GM12878 (cell line): ENCODE measurements at regions not wholly inside any gene's neighbourhood (a gene's known extent, or its start where the extent isn't known, plus 50 kb on each side); places are given as distances from the start of the nearest gene placed in this dataset.

ENCODE experiments used
- ATAC-seq: fragments of 200-7000 bp; cut with Tn5 transposase; 3 replicates; pipeline ENCODE4 v1.9.1; 2020; ENCODE audit warnings: mild to moderate bottlenecking, moderate library complexity
- BruUV-seq: library from RNA; stranded (reverse); fragments of 400-500 nt; replicated peaks from 2 replicates; lab custom pipeline; 2021; lab: Mats Ljungman, UMichigan
- CTCF ChIA-PET: fragments of 300-600 bp; sonication (Branson Sonifier 250); formaldehyde crosslinking; extraction: SDS; loops from one replicate; lab custom pipeline; 2021; ENCODE audit warnings: inconsistent platforms; lab: Yijun Ruan, JAX
- POLR2A ChIA-PET: fragments of 350-600 bp; formaldehyde crosslinking; extraction: SDS; loops from one replicate; lab custom pipeline; 2021; ENCODE audit warnings: inconsistent platforms; lab: Charles Lee
- RAD21 ChIA-PET: fragments of 300-600 bp; sonication (Branson Sonifier 250); formaldehyde crosslinking; loops from one replicate; lab custom pipeline; 2023; ENCODE audit warnings: antibody characterized with exemption; ENCODE audit not compliant: unreplicated experiment; lab: Charles Lee
- SMC1A ChIA-PET: fragments of 300-600 bp; sonication (Branson Sonifier 250); formaldehyde crosslinking; loops from one replicate; lab custom pipeline; 2023; ENCODE audit not compliant: unreplicated experiment, uncharacterized antibody; lab: Charles Lee
- DNase-seq: peaks from one replicate; pipeline ENCODE4 v3.0.0-alpha.2; 2011; ENCODE audit warnings: low read depth, low spot score
- FAIRE-seq: peaks from 3 replicates; lab custom pipeline; 2011; peaks lifted over from hg19 to GRCh38; lab: Jason Lieb, UNC
- H2AFZ ChIP-seq: 2 replicates; pipeline ENCODE4 v1.6.0; 2011; ENCODE audit warnings: low read depth, low read length, control low read depth; ENCODE audit not compliant: control insufficient read depth
- H3K27ac ChIP-seq: 2 replicates; pipeline ENCODE4 v1.5.1; 2011; ENCODE audit warnings: control low read depth; ENCODE audit not compliant: control insufficient read depth, insufficient read depth
- H3K27me3 ChIP-seq, 2 experiments: replicated peaks in 1 of 2; 2 replicates each; pipeline versions ENCODE4 v1.6.0 to v1.6.1; 2011; ENCODE audit warnings: low read length in 1 of 2; ENCODE audit not compliant: control insufficient read depth in 2 of 2, insufficient read depth in 2 of 2
- H3K36me3 ChIP-seq, 2 experiments: 2 replicates each; pipeline ENCODE4 v1.5.1; 2011; ENCODE audit warnings: low read length in 1 of 2; ENCODE audit not compliant: control insufficient read depth in 2 of 2, insufficient read depth in 2 of 2
- H3K4me1 ChIP-seq: 2 replicates; pipeline ENCODE4 v1.6.1; 2011; ENCODE audit warnings: mild to moderate bottlenecking, low read length, moderate library complexity, mixed read lengths; ENCODE audit not compliant: control insufficient read depth, insufficient read depth
- H3K4me2 ChIP-seq: 2 replicates; pipeline ENCODE4 v1.6.0; 2011; ENCODE audit warnings: control low read depth; ENCODE audit not compliant: control insufficient read depth, insufficient read depth
- H3K4me3 ChIP-seq: fragments of 200-600 bp; sonication (generic); 2 replicates; pipeline ENCODE4 v1.5.1; 2016
- H3K79me2 ChIP-seq: 2 replicates; pipeline ENCODE4 v1.6.0; 2011; ENCODE audit warnings: low read length; ENCODE audit not compliant: control insufficient read depth, insufficient read depth
- H3K9ac ChIP-seq: 2 replicates; pipeline ENCODE4 v1.8.0; 2011; ENCODE audit warnings: low read length, control low read depth, mixed read lengths; ENCODE audit not compliant: control insufficient read depth, insufficient read depth
- H3K9me3 ChIP-seq: replicated peaks from 3 replicates; pipeline ENCODE4 v1.5.1; 2011; ENCODE audit warnings: mild to moderate bottlenecking, low read length; ENCODE audit not compliant: control insufficient read depth, insufficient read depth
- H4K20me1 ChIP-seq: 2 replicates; pipeline ENCODE4 v1.6.0; 2011; ENCODE audit not compliant: control insufficient read depth, insufficient read depth
- ATF3 ChIP-seq: IDR thresholded peaks from 2 replicates; pipeline ENCODE4 v1.6.1; 2011; ENCODE audit warnings: low read depth, mild to moderate bottlenecking, low read length, moderate library complexity, borderline replicate concordance; ENCODE audit errors: extremely low read depth
- CTCF ChIP-seq, 3 experiments: IDR thresholded peaks in 2 of 3; conservative IDR thresholded peaks in 1 of 3; 2 replicates each; pipeline ENCODE4 v1.5.1; 2011; ENCODE audit warnings: low read depth in 3 of 3, low read length in 3 of 3, mild to moderate bottlenecking in 3 of 3, control low read depth in 2 of 3, moderate library complexity in 2 of 3, inconsistent platforms in 1 of 3, mixed read lengths in 1 of 3; ENCODE audit not compliant: control insufficient read depth in 2 of 3, insufficient read depth in 1 of 3; ENCODE audit errors: extremely low read depth in 1 of 3
- IRF4 ChIP-seq: IDR thresholded peaks from 2 replicates; pipeline ENCODE4 v1.6.1; 2011; ENCODE audit warnings: low read depth, low read length
- MLLT1 ChIP-seq: fragments of 450-650 bp; IDR thresholded peaks from 2 replicates; pipeline ENCODE4 v1.6.1; 2016; ENCODE audit warnings: mild to moderate bottlenecking
- MYB ChIP-seq: fragments of 150-350 bp; IDR thresholded peaks from 2 replicates; pipeline ENCODE4 v1.6.1; 2014; ENCODE audit warnings: mild to moderate bottlenecking, low read depth, low read length, borderline replicate concordance
- ZNF24 ChIP-seq: fragments of 450-650 bp; IDR thresholded peaks from 2 replicates; pipeline ENCODE4 v1.6.1; 2017; ENCODE audit warnings: antibody characterized with exemption, mild to moderate bottlenecking
- WGBS: methylation state at CpG from one replicate; pipeline ENCODE4 v1.1.6; 2016; ENCODE audit warnings: low lambda C conversion rate; ENCODE audit not compliant: insufficient replicate concordance, insufficient coverage; ENCODE audit errors: missing lambda C conversion rate; 5-methylcytosine and 5-hydroxymethylcytosine counted together
- in situ Hi-C: fragments of 300-500 bp; cut with MboI; formaldehyde crosslinking; loops from 9 replicates; pipeline ENCODE4 v1.14.3; 2018; ENCODE audit warnings: mixed read lengths
- intact Hi-C: fragments of 100-400 bp; cut with micrococcal nuclease; formaldehyde crosslinking; loops from one replicate; pipeline ENCODE4 v1.14.2; 2022; ENCODE audit not compliant: unreplicated experiment
- TF ChIP-seq, protein P1 (sequence below): fragments of 450-650 bp; formaldehyde crosslinking; IDR thresholded peaks from 2 replicates; pipeline ENCODE4 v1.5.0; 2022; ENCODE audit warnings: mild to moderate bottlenecking, missing genetic modification characterization
- TF ChIP-seq, protein P2 (sequence below): fragments of 450-650 bp; formaldehyde crosslinking; IDR thresholded peaks from 2 replicates; pipeline ENCODE4 v1.4.0; 2022; ENCODE audit warnings: mild to moderate bottlenecking, moderate library complexity

GRCh38 chr2:220533485-220533884, 906.1 kb downstream of the SLC4A3 start:
- ChIA-PET CTCF (no interaction called here), SMC1A (interaction anchor here (0.5 kb wide), 1 partner anchor 12 kb away, joined by 3 read pairs; no protein-coding TSS in a partner anchor), POLR2A (no interaction called here), RAD21 (no interaction called here)
- Histone ChIP-seq H3K4me3 (no peak overlapping the region), H3K4me1 (no peaks in the 10 kb centered on the region), H3K79me2 (no peaks in the 10 kb centered on the region), H2AFZ (no peak overlapping the region), H3K9me3 (no peaks in the 10 kb centered on the region), H3K9ac (no peak overlapping the region), H4K20me1 (no peaks in the 10 kb centered on the region), H3K36me3 (no peaks in the 10 kb centered on the region), H3K27ac (no peak overlapping the region), H3K27me3 (no peaks in the 10 kb centered on the region), H3K4me2 (no peak overlapping the region)
- DNase-seq (peak; percentile 1), FAIRE-seq (no peak), ATAC-seq (peak; percentile 88)
- WGBS, result 30% methylated on average over 2 of the region's 2 CpGs
- in situ Hi-C loops, result no loop called here
- BruUV-seq, result no TSS peak
- intact Hi-C loops, result no loop called here
- TF ChIP-seq, protein P1, sequence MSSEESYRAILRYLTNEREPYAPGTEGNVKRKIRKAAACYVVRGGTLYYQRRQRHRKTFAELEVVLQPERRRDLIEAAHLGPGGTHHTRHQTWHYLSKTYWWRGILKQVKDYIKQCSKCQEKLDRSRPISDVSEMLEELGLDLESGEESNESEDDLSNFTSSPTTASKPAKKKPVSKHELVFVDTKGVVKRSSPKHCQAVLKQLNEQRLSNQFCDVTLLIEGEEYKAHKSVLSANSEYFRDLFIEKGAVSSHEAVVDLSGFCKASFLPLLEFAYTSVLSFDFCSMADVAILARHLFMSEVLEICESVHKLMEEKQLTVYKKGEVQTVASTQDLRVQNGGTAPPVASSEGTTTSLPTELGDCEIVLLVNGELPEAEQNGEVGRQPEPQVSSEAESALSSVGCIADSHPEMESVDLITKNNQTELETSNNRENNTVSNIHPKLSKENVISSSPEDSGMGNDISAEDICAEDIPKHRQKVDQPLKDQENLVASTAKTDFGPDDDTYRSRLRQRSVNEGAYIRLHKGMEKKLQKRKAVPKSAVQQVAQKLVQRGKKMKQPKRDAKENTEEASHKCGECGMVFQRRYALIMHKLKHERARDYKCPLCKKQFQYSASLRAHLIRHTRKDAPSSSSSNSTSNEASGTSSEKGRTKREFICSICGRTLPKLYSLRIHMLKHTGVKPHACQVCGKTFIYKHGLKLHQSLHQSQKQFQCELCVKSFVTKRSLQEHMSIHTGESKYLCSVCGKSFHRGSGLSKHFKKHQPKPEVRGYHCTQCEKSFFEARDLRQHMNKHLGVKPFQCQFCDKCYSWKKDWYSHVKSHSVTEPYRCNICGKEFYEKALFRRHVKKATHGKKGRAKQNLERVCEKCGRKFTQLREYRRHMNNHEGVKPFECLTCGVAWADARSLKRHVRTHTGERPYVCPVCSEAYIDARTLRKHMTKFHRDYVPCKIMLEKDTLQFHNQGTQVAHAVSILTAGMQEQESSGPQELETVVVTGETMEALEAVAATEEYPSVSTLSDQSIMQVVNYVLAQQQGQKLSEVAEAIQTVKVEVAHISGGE, result no peak
- TF ChIP-seq ZNF24 (no peak), MYB (no peak), MLLT1 (no peak), IRF4 (peak; percentile 55; the same call in 1 of the 2 replicates), CTCF (IDR thresholded peaks at IDR 0.05 in 2 of 3, conservative IDR thresholded peaks at IDR 0.05 in 1 of 3; ENCODE audit: control insufficient read depth in 2 of 3, extremely low read depth in 1 of 3, insufficient read depth in 1 of 3, low read depth in 3 of 3, low read length in 3 of 3) (0 out of 6 replicates have a peak, but pooled peaks of 2 of the 3 experiments have one; percentile 15 to 26), ATF3 (no peak)
- TF ChIP-seq, protein P2, sequence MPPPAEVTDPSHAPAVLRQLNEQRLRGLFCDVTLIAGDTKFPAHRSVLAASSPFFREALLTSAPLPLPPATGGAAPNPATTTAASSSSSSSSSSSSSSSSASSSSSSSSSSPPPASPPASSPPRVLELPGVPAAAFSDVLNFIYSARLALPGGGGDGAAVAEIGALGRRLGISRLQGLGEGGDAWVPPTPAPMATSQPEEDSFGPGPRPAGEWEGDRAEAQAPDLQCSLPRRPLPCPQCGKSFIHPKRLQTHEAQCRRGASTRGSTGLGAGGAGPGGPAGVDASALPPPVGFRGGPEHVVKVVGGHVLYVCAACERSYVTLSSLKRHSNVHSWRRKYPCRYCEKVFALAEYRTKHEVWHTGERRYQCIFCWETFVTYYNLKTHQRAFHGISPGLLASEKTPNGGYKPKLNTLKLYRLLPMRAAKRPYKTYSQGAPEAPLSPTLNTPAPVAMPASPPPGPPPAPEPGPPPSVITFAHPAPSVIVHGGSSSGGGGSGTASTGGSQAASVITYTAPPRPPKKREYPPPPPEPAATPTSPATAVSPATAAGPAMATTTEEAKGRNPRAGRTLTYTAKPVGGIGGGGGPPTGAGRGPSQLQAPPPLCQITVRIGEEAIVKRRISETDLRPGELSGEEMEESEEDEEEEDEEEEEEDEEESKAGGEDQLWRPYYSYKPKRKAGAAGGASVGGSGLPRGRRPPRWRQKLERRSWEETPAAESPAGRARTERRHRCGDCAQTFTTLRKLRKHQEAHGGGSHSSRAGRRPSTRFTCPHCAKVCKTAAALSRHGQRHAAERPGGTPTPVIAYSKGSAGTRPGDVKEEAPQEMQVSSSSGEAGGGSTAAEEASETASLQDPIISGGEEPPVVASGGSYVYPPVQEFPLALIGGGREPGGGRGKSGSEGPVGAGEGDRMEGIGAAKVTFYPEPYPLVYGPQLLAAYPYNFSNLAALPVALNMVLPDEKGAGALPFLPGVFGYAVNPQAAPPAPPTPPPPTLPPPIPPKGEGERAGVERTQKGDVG (CRISPR knock-in tag), result no peak
